B cell (primary cell): ENCODE measurements at regions not wholly inside any gene's neighbourhood (a gene's known extent, or its start where the extent isn't known, plus 50 kb on each side); places are given as distances from the start of the nearest gene placed in this dataset.

Source experiments
- ATAC-seq: fragments of 200-7000 bp; cut with Tn5 transposase; one replicate; pipeline ENCODE4 v1.10.0; 2021; ENCODE audit warnings: low read depth, mild to moderate bottlenecking, moderate number of reproducible peaks, moderate library complexity
- CTCF ChIA-PET: fragments of 350-600 bp; sonication (Branson Sonifier 250); formaldehyde crosslinking; loops from one replicate; lab custom pipeline; 2021; ENCODE audit warnings: antibody characterized with exemption, inconsistent platforms; lab: Charles Lee
- POLR2A ChIA-PET: fragments of 350-600 bp; sonication (Branson Sonifier 250); formaldehyde crosslinking; loops from one replicate; lab custom pipeline; 2021; ENCODE audit warnings: antibody characterized with exemption; lab: Charles Lee
- DNase-seq: peaks from one replicate; pipeline ENCODE4 v3.0.0; 2013
- H2AFZ ChIP-seq: 2 replicates; pipeline ENCODE4 v1.6.1; 2012; ENCODE audit warnings: mild to moderate bottlenecking, low read depth, low read length; ENCODE audit not compliant: insufficient read depth, poor library complexity, severe bottlenecking
- H3K27ac ChIP-seq, 2 donors: 1 replicate in 1 of 2; 2 replicates in 1 of 2; pipeline ENCODE4 v1.5.1; 2012 to 2013; ENCODE audit warnings: low read length in 2 of 2, mild to moderate bottlenecking in 2 of 2, moderate library complexity in 1 of 2
- H3K27me3 ChIP-seq, 4 experiments: fragments of 200-600 bp in 1 of 4; sonication (generic) in 1 of 4; replicated peaks in 1 of 4; 1 replicate in 2 of 4; 2 replicates in 2 of 4; pipeline versions ENCODE4 v1.6.1 to v1.7.0; 2013 to 2016; ENCODE audit warnings: low read length in 3 of 4, mild to moderate bottlenecking in 2 of 4, mixed read lengths in 1 of 4, moderate library complexity in 1 of 4; ENCODE audit not compliant: insufficient read depth in 4 of 4, control insufficient read depth in 3 of 4; ENCODE audit errors: control extremely low read depth in 1 of 4
- H3K36me3 ChIP-seq, 2 experiments: replicated peaks in 1 of 2; 1 replicate in 1 of 2; 2 replicates in 1 of 2; pipeline versions ENCODE4 v1.6.1 to v1.7.1; 2013; ENCODE audit warnings: low read length in 1 of 2; ENCODE audit not compliant: insufficient read depth in 2 of 2, control insufficient read depth in 1 of 2; ENCODE audit errors: control extremely low read depth in 1 of 2, extremely low read depth in 1 of 2
- H3K4me1 ChIP-seq, 2 donors: fragments of 200-600 bp in 1 of 2; sonication (generic) in 1 of 2; 1 replicate in 1 of 2; 2 replicates in 1 of 2; pipeline versions ENCODE4 v1.5.1 to v1.6.1; 2013 to 2017; ENCODE audit warnings: low read length in 2 of 2; ENCODE audit not compliant: control insufficient read depth in 2 of 2, insufficient read depth in 2 of 2
- H3K4me2 ChIP-seq: replicated peaks from 2 replicates; pipeline ENCODE3; 2012; ENCODE audit warnings: mild to moderate bottlenecking, low read depth, low read length; ENCODE audit not compliant: poor library complexity, severe bottlenecking
- H3K4me3 ChIP-seq, 5 experiments: fragments of 200-600 bp in 1 of 5; sonication (generic) in 1 of 5; 1 replicate in 3 of 5; 2 replicates in 2 of 5; pipeline versions ENCODE4 v1.5.1 to v1.7.0; 2011 to 2016; ENCODE audit warnings: low read length in 4 of 5, mild to moderate bottlenecking in 4 of 5, low read depth in 2 of 5, control low read depth in 1 of 5, moderate library complexity in 1 of 5; ENCODE audit not compliant: insufficient read depth in 1 of 5; ENCODE audit errors: control extremely low read depth in 1 of 5, extremely low read depth in 1 of 5
- H3K79me2 ChIP-seq: fragments of 200-600 bp; sonication (generic); one replicate; pipeline ENCODE4 v1.6.0; 2016; ENCODE audit warnings: low read length; ENCODE audit not compliant: control insufficient read depth, insufficient read depth
- H3K9ac ChIP-seq: fragments of 200-600 bp; sonication (generic); 2 replicates; pipeline ENCODE4 v1.6.1; 2017; ENCODE audit warnings: mild to moderate bottlenecking, low read length, moderate library complexity
- H3K9me3 ChIP-seq, 3 donors: one replicate each; pipeline versions ENCODE4 v1.6.1 to v1.7.1; 2013; ENCODE audit warnings: low read length in 2 of 3; ENCODE audit not compliant: control insufficient read depth in 2 of 3, insufficient read depth in 1 of 3; ENCODE audit errors: control extremely low read depth in 1 of 3
- H4K20me1 ChIP-seq: 2 replicates; pipeline ENCODE4 v1.6.0; 2012; ENCODE audit warnings: mild to moderate bottlenecking, low read length; ENCODE audit not compliant: insufficient read depth, control insufficient read depth, poor library complexity, severe bottlenecking
- H3K27ac Mint-ChIP-seq: one replicate; pipeline ENCODE4 v1.8.0; 2021; ENCODE audit warnings: mixed read lengths
- H3K27me3 Mint-ChIP-seq: one replicate; pipeline ENCODE4 v1.8.0; 2021; ENCODE audit warnings: mixed read lengths
- H3K4me1 Mint-ChIP-seq: one replicate; pipeline ENCODE4 v1.8.0; 2021; ENCODE audit warnings: mixed read lengths
- H3K4me3 Mint-ChIP-seq: one replicate; pipeline ENCODE4 v1.8.0; 2021; ENCODE audit warnings: mixed read lengths
- H3K9me3 Mint-ChIP-seq: one replicate; pipeline ENCODE4 v1.8.0; 2022; ENCODE audit warnings: mixed read lengths; ENCODE audit not compliant: insufficient read depth
- EZH2 ChIP-seq: IDR thresholded peaks from 2 replicates; pipeline ENCODE4 v1.6.1; 2012; ENCODE audit warnings: borderline replicate concordance, low read depth, mild to moderate bottlenecking, moderate library complexity, low read length; ENCODE audit not compliant: insufficient read depth, poor library complexity, severe bottlenecking
- WGBS: methylation state at CpG from one replicate; pipeline ENCODE4 v1.1.5; 2013; ENCODE audit warnings: missing lambda C conversion rate; ENCODE audit not compliant: insufficient coverage; 5-methylcytosine and 5-hydroxymethylcytosine counted together
- intact Hi-C: fragments of 100-400 bp; cut with micrococcal nuclease; formaldehyde crosslinking; loops from one replicate; pipeline ENCODE4 v1.10.0; 2022
- TF ChIP-seq, protein P1 (sequence below): fragments of 200-600 bp; IDR thresholded peaks from one replicate; pipeline ENCODE4 v1.8.0; 2022; ENCODE audit warnings: antibody characterized with exemption, mild to moderate bottlenecking

DNA sequence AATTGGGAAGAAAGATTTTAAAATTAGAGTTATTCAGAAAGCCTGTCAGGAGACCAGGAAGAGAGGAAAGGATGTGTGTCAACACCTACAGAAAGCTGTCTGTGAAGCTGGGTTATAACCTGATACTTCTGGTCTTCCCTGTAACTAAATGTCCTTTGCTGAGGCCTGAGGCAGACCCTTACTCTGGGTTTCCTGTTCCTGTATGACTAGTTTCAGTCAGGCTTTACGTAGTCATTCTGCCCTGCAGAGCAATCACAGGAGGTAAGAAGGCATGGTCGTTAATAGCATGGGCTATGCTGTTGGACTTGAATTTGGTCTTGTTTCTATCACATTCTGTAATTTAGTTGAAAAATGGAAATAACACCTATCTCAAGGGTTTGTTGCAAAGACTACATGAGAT lies 110.5 kb upstream of the IGFBP7 start:
- no peaks in the 10 kb centered on the region for H3K36me3 ChIP-seq
- no peak for ATAC-seq
- H3K4me1 Mint-ChIP-seq, result no peaks in the 10 kb centered on the region
- H3K4me3 Mint-ChIP-seq, result no peak overlapping the region
- no peak overlapping the region for H3K4me2 ChIP-seq
- H3K79me2 ChIP-seq, result no peaks in the 10 kb centered on the region
- no peak overlapping the region for H3K27ac Mint-ChIP-seq
- no peak overlapping the region for H2AFZ ChIP-seq
- H3K9ac ChIP-seq, result no peak overlapping the region
- no peaks in the 10 kb centered on the region for H3K4me1 ChIP-seq
- no peak for DNase-seq
- TF ChIP-seq, protein P1, sequence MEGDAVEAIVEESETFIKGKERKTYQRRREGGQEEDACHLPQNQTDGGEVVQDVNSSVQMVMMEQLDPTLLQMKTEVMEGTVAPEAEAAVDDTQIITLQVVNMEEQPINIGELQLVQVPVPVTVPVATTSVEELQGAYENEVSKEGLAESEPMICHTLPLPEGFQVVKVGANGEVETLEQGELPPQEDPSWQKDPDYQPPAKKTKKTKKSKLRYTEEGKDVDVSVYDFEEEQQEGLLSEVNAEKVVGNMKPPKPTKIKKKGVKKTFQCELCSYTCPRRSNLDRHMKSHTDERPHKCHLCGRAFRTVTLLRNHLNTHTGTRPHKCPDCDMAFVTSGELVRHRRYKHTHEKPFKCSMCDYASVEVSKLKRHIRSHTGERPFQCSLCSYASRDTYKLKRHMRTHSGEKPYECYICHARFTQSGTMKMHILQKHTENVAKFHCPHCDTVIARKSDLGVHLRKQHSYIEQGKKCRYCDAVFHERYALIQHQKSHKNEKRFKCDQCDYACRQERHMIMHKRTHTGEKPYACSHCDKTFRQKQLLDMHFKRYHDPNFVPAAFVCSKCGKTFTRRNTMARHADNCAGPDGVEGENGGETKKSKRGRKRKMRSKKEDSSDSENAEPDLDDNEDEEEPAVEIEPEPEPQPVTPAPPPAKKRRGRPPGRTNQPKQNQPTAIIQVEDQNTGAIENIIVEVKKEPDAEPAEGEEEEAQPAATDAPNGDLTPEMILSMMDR, result no peak
- no peak for TF ChIP-seq EZH2
- H3K4me3 ChIP-seq, result no peak overlapping the region
- peaks cover 0 to 5% (median 0%) of the 10 kb centered on the region in 3 donors for H3K9me3 ChIP-seq
- intact Hi-C loops, result no loop called here
- no CpG with 5 or more reads among the region's 2 CpGs for WGBS
- no peak overlapping the region for H3K27ac ChIP-seq
- no peaks in the 10 kb centered on the region for H3K9me3 Mint-ChIP-seq
- POLR2A ChIA-PET, result no interaction called here
- CTCF ChIA-PET, result no interaction called here
- no peaks in the 10 kb centered on the region for H4K20me1 ChIP-seq
- no peaks in the 10 kb centered on the region for H3K27me3 ChIP-seq
- no peaks in the 10 kb centered on the region for H3K27me3 Mint-ChIP-seq

DNA sequence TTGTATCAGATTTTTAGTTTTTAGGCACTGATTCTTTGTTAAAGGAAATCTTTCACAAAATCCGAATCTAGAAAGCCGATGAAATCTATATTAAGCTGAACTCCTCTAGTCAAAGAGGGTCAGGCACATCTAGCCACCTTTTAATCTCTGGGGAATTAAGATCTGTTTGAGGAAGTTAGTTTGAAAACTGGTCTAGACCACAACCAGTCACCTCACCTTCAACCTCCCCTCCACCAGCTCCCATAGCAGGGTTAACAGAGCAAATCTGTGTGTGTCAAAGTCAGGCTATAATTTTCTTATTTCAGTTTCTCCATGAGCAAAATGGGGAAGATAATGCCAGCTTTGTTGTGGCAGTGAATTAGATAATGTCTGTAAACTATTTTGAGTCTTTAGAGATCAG lies 110.0 kb upstream of the IGFBP7 start:
- no peaks in the 10 kb centered on the region for H4K20me1 ChIP-seq
- H3K4me3 ChIP-seq, result no peak overlapping the region
- H2AFZ ChIP-seq, result no peak overlapping the region
- H3K27me3 ChIP-seq, result no peaks in the 10 kb centered on the region
- ChIA-PET CTCF (no interaction called here), POLR2A (no interaction called here)
- no peaks in the 10 kb centered on the region for H3K27me3 Mint-ChIP-seq
- ATAC-seq (no peak), DNase-seq (no peak)
- H3K4me1 Mint-ChIP-seq, result no peaks in the 10 kb centered on the region
- H3K79me2 ChIP-seq, result no peaks in the 10 kb centered on the region
- H3K4me1 ChIP-seq, result no peaks in the 10 kb centered on the region
- intact Hi-C loops, result no loop called here
- peaks cover 0 to 5% (median 0%) of the 10 kb centered on the region in 3 donors for H3K9me3 ChIP-seq
- no peaks in the 10 kb centered on the region for H3K9me3 Mint-ChIP-seq
- no peak overlapping the region for H3K27ac ChIP-seq
- no peak overlapping the region for H3K4me2 ChIP-seq
- no peak overlapping the region for H3K4me3 Mint-ChIP-seq
- no peaks in the 10 kb centered on the region for H3K36me3 ChIP-seq
- TF ChIP-seq, protein P1, result no peak
- TF ChIP-seq EZH2, result no peak
- WGBS, result no CpG with 5 or more reads among the region's 2 CpGs
- no peak overlapping the region for H3K9ac ChIP-seq
- no peak overlapping the region for H3K27ac Mint-ChIP-seq
